Liver (tissue), 8 donors: ENCODE measurements at regions not wholly inside any gene's neighbourhood (a gene's known extent, or its start where the extent isn't known, plus 50 kb on each side); places are given as distances from the start of the nearest gene placed in this dataset.

Source experiments
- DNase-seq: peaks from one replicate; pipeline ENCODE4 v3.0.0-alpha.2; 2017; ENCODE audit warnings: low spot score
- H3K27ac ChIP-seq, 2 donors: one replicate each; pipeline ENCODE4 v1.7.0; 2013; ENCODE audit warnings: inconsistent platforms in 2 of 2, low read length in 2 of 2, control low read depth in 1 of 2, low read depth in 1 of 2, mild to moderate bottlenecking in 1 of 2
- H3K27me3 ChIP-seq, 4 donors: one replicate each; pipeline versions ENCODE4 v1.6.1 to v1.7.0; 2013; ENCODE audit warnings: low read length in 3 of 4, inconsistent platforms in 1 of 4, mild to moderate bottlenecking in 1 of 4, moderate library complexity in 1 of 4; ENCODE audit not compliant: control insufficient read depth in 4 of 4, insufficient read depth in 4 of 4
- H3K36me3 ChIP-seq, 4 donors: one replicate each; pipeline versions ENCODE4 v1.6.1 to v1.7.0; 2013; ENCODE audit warnings: low read length in 3 of 4, mild to moderate bottlenecking in 3 of 4, low read depth in 1 of 4, moderate library complexity in 1 of 4; ENCODE audit not compliant: control insufficient read depth in 4 of 4, insufficient read depth in 3 of 4
- H3K4me1 ChIP-seq, 4 donors: one replicate each; pipeline versions ENCODE4 v1.6.1 to v1.7.0; 2013; ENCODE audit warnings: low read length in 3 of 4, mild to moderate bottlenecking in 3 of 4, moderate library complexity in 1 of 4; ENCODE audit not compliant: control insufficient read depth in 4 of 4, insufficient read depth in 4 of 4
- H3K4me3 ChIP-seq, 3 donors: one replicate each; pipeline versions ENCODE4 v1.6.1 to v1.7.0; 2013; ENCODE audit warnings: low read length in 3 of 3, control low read depth in 1 of 3, low read depth in 1 of 3, mild to moderate bottlenecking in 1 of 3
- H3K9ac ChIP-seq, 2 donors: one replicate each; pipeline ENCODE4 v1.7.0; 2013; ENCODE audit warnings: low read length in 2 of 2, mild to moderate bottlenecking in 2 of 2, moderate library complexity in 2 of 2, control low read depth in 1 of 2, low read depth in 1 of 2
- H3K9me3 ChIP-seq, 4 donors: one replicate each; pipeline versions ENCODE4 v1.6.1 to v1.7.0; 2013; ENCODE audit warnings: low read length in 3 of 4; ENCODE audit not compliant: control insufficient read depth in 4 of 4
- EGR1 ChIP-seq, 2 donors: IDR thresholded peaks; 2 replicates each; pipeline ENCODE4 v1.6.1; 2016 to 2018; ENCODE audit warnings: antibody characterized with exemption in 2 of 2, low read depth in 2 of 2
- FOXA1 ChIP-seq: IDR thresholded peaks from 2 replicates; pipeline ENCODE4 v1.6.1; 2016; ENCODE audit warnings: antibody characterized with exemption
- FOXA2 ChIP-seq: IDR thresholded peaks from 2 replicates; pipeline ENCODE4 v1.6.1; 2016; ENCODE audit warnings: antibody characterized with exemption
- GABPA ChIP-seq, 2 donors: IDR thresholded peaks in 1 of 2; conservative IDR thresholded peaks in 1 of 2; 2 replicates each; pipeline ENCODE4 v1.6.1; 2016; ENCODE audit warnings: antibody characterized with exemption in 2 of 2, mild to moderate bottlenecking in 1 of 2, moderate library complexity in 1 of 2
- HNF4A ChIP-seq, 2 donors: conservative IDR thresholded peaks; 2 replicates each; pipeline ENCODE4 v1.6.1; 2016; ENCODE audit warnings: antibody characterized with exemption in 2 of 2, mild to moderate bottlenecking in 2 of 2
- HNF4G ChIP-seq: IDR thresholded peaks from 2 replicates; pipeline ENCODE4 v1.6.1; 2016; ENCODE audit warnings: antibody characterized with exemption
- JUND ChIP-seq, 2 donors: IDR thresholded peaks; 2 replicates each; pipeline ENCODE4 v1.6.1; 2016; ENCODE audit warnings: antibody characterized with exemption in 2 of 2
- NR2F2 ChIP-seq: IDR thresholded peaks from 2 replicates; pipeline ENCODE4 v1.6.1; 2016; ENCODE audit warnings: antibody characterized with exemption
- RAD21 ChIP-seq, 2 donors: IDR thresholded peaks; 2 replicates each; pipeline ENCODE4 v1.6.1; 2016; ENCODE audit warnings: antibody characterized with exemption in 2 of 2, mild to moderate bottlenecking in 2 of 2
- REST ChIP-seq: IDR thresholded peaks from 2 replicates; pipeline ENCODE4 v1.6.1; 2016; ENCODE audit warnings: antibody characterized with exemption, mild to moderate bottlenecking
- RXRA ChIP-seq, 2 donors: IDR thresholded peaks; 2 replicates each; pipeline ENCODE4 v1.6.1; 2017 to 2018; ENCODE audit warnings: antibody characterized with exemption in 2 of 2, mild to moderate bottlenecking in 1 of 2
- SP1 ChIP-seq: IDR thresholded peaks from 2 replicates; pipeline ENCODE4 v1.6.1; 2018; ENCODE audit warnings: antibody characterized with exemption, mild to moderate bottlenecking
- TAF1 ChIP-seq: conservative IDR thresholded peaks from 2 replicates; pipeline ENCODE4 v1.6.1; 2016; ENCODE audit warnings: antibody characterized with exemption, mild to moderate bottlenecking
- YY1 ChIP-seq: IDR thresholded peaks from 2 replicates; pipeline ENCODE4 v1.6.1; 2016; ENCODE audit warnings: antibody characterized with exemption, mild to moderate bottlenecking
- ZBTB33 ChIP-seq: IDR thresholded peaks from 2 replicates; pipeline ENCODE4 v1.6.1; 2016; ENCODE audit warnings: antibody characterized with exemption
- WGBS: extraction: QIAGEN DNeasy Blood & Tissue Kit; methylation state at CpG from one replicate; pipeline ENCODE4 v1.1.7; 2013; 5-methylcytosine and 5-hydroxymethylcytosine counted together
- TF ChIP-seq, protein P1 (sequence below): IDR thresholded peaks from 2 replicates; pipeline ENCODE4 v1.6.1; 2016; ENCODE audit warnings: antibody characterized with exemption
- TF ChIP-seq, protein P2 (sequence below): fragments of 150-350 bp; IDR thresholded peaks from 2 replicates; pipeline ENCODE4 v1.5.1; 2017; ENCODE audit warnings: improper control_type of control experiment, low read depth, low read length; ENCODE audit not compliant: missing input control
- TF ChIP-seq, protein P3 (sequence below): IDR thresholded peaks from 2 replicates; pipeline ENCODE4 v1.6.1; 2016; ENCODE audit warnings: antibody characterized with exemption
- donor health status: healthy.
- donor health status: healthy.
- donor health status: healthy.
- donor health status: healthy.
- donor health status: healthy.

DNA sequence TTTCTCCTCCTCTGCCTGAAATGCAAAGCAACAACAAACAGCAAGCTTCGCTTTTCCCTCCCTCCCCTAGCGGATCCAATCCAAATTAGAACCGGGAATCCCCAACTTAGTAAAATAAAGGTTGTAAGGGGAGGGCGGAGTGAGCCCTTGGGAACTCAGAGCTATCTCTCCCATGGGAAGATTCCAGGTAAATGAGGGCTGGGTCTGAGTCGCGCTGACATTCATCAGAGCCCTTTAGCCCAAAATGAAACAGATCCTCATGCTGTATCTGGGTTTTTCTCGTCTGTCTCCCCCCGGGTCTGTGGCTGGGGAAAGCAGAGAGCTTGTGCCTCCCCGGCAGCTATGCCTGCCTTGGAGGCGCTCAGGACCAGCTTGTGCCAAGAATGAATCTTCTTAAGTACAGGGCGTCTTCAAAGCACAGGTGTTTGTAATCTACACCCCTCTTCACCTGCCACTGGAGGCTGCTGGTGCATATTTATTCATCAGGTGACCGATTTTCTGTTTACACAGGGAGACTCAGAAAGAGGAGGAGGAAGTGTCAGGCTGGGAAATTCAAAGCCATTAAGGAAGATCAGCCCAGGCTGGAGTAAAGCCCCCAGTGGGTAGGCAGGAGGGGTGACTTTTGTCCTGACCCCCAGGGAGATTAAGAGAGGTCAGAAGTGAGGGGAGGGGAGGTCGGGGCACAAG lies 55.0 kb upstream of the GSE1 start:
- H3K4me3 ChIP-seq = peak overlapping the region; percentile 6 to 95 (median 79)
- peak overlapping the region; percentile 61 to 94 for H3K9ac ChIP-seq
- H3K36me3 ChIP-seq = no peaks in the 10 kb centered on the region
- DNase-seq = no peak
- no peaks in the 10 kb centered on the region for H3K9me3 ChIP-seq
- peak overlapping the region; percentile 97 to 99 for H3K27ac ChIP-seq
- WGBS = 7% methylated on average over 13 of the region's 13 CpGs
- H3K4me1 ChIP-seq = peaks cover 20 to 69% (median 57%) of the 10 kb centered on the region in 4 donors
- TF ChIP-seq EGR1 (IDR thresholded peaks at IDR 0.05; ENCODE audit: low read depth in 2 of 2) = no peak
- TF ChIP-seq FOXA1 = peak; percentile 25
- TF ChIP-seq RXRA (IDR thresholded peaks at IDR 0.05) = no peak
- peak; percentile 44 for TF ChIP-seq YY1
- peak; percentile 66 for TF ChIP-seq FOXA2
- H3K27me3 ChIP-seq = no peaks in the 10 kb centered on the region

DNA sequence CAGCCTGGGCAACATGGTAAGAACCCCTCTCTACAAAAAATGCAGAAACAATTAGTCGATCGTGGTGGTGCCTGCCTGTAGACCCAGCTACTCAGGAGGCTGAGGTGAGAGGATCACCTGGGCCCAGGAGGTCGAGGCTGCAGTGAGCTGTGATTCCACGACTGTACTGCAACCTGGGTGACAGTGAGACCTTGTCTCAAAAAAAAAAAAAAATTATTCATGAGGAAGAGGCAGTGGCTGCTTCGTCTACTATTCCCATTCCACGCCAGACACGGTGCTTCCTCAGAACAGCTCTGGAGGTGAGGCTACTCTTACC lies 52.2 kb upstream of the GSE1 start:
- Histone ChIP-seq H3K27me3 (no peaks in the 10 kb centered on the region), H3K9ac (no peak overlapping the region), H3K36me3 (no peaks in the 10 kb centered on the region), H3K9me3 (no peaks in the 10 kb centered on the region), H3K27ac (peak overlapping the region; percentile 61 to 84), H3K4me1 (peaks cover 21 to 86% (median 69%) of the 10 kb centered on the region in 4 donors), H3K4me3 (no peak overlapping the region)
- WGBS = 78% methylated on average over 7 of the region's 7 CpGs
- DNase-seq = no peak
- TF ChIP-seq YY1 = no peak
- no peak for TF ChIP-seq HNF4G
- TF ChIP-seq REST = no peak
- TF ChIP-seq, protein P1, sequence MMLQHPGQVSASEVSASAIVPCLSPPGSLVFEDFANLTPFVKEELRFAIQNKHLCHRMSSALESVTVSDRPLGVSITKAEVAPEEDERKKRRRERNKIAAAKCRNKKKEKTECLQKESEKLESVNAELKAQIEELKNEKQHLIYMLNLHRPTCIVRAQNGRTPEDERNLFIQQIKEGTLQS = no peak
- TF ChIP-seq NR2F2 = no peak
- TF ChIP-seq SP1 = no peak
- TF ChIP-seq, protein P2, sequence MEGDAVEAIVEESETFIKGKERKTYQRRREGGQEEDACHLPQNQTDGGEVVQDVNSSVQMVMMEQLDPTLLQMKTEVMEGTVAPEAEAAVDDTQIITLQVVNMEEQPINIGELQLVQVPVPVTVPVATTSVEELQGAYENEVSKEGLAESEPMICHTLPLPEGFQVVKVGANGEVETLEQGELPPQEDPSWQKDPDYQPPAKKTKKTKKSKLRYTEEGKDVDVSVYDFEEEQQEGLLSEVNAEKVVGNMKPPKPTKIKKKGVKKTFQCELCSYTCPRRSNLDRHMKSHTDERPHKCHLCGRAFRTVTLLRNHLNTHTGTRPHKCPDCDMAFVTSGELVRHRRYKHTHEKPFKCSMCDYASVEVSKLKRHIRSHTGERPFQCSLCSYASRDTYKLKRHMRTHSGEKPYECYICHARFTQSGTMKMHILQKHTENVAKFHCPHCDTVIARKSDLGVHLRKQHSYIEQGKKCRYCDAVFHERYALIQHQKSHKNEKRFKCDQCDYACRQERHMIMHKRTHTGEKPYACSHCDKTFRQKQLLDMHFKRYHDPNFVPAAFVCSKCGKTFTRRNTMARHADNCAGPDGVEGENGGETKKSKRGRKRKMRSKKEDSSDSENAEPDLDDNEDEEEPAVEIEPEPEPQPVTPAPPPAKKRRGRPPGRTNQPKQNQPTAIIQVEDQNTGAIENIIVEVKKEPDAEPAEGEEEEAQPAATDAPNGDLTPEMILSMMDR = no peak
- TF ChIP-seq JUND (IDR thresholded peaks at IDR 0.05) = no peak
- no peak for TF ChIP-seq GABPA (IDR thresholded peaks at IDR 0.05 in 1 of 2, conservative IDR thresholded peaks at IDR 0.05 in 1 of 2)
- no peak for TF ChIP-seq HNF4A (conservative IDR thresholded peaks at IDR 0.05)
- TF ChIP-seq EGR1 (IDR thresholded peaks at IDR 0.05; ENCODE audit: low read depth in 2 of 2) = no peak
- TF ChIP-seq, protein P3, sequence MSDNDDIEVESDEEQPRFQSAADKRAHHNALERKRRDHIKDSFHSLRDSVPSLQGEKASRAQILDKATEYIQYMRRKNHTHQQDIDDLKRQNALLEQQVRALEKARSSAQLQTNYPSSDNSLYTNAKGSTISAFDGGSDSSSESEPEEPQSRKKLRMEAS = no peak
- no peak for TF ChIP-seq TAF1
- TF ChIP-seq RXRA (IDR thresholded peaks at IDR 0.05) = no peak
- no peak for TF ChIP-seq FOXA1
- TF ChIP-seq ZBTB33 = no peak
- TF ChIP-seq FOXA2 = no peak
- no peak for TF ChIP-seq RAD21 (IDR thresholded peaks at IDR 0.05)
